ENCODE measurements at regions not wholly inside any gene's neighbourhood (a gene's known extent, or its start where the extent isn't known, plus 50 kb on each side); places are given as distances from the start of the nearest gene placed in this dataset.

DNA sequence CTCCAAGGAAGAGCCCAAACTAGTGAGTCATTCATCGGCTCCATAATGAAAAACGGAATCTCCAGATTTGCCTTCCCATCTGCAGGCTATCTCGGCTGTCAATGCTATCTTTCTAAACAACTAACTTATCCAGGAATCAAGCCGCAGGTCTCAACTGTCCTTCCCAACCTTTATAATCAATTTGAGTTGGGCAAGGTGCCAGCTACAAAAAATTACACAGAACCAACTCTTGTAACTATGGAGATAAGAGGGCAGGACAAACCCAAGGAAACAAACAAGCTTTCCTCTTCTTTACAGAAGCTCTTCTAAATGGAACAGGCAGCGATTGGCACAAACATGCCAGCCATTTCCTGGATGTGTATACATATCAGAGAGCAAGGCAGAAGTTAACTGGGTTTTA is 61.2 kb upstream of the RAI2 start:
- Histone ChIP-seq H2AFZ (ENCODE audit: low read length) (no peak overlapping the region), H3K9me2 (replicated peaks; ENCODE audit: low read length) (no peaks in the 10 kb centered on the region), H3K79me2 (ENCODE audit: low read length) (no peaks in the 10 kb centered on the region), H3K27me3 (ENCODE audit: low read length) (no peaks in the 10 kb centered on the region), H3K4me1 (ENCODE audit: insufficient read depth, low read length) (no peaks in the 10 kb centered on the region), H3K4me3 (ENCODE audit: low read length) (no peak overlapping the region), H3K36me3 (ENCODE audit: low read depth, low read length) (no peaks in the 10 kb centered on the region), H3K27ac (ENCODE audit: low read length) (no peak overlapping the region), H3F3A (ENCODE audit: low read length, unreplicated experiment) (no peaks in the 10 kb centered on the region), H4K20me1 (ENCODE audit: low read length) (no peaks in the 10 kb centered on the region), H3K9ac (ENCODE audit: low read length) (no peak overlapping the region), H3K4me2 (ENCODE audit: low read length) (no peak overlapping the region), H3K9me3 (ENCODE audit: low read length) (no peaks in the 10 kb centered on the region)
- POLR2A ChIA-PET (ENCODE audit: unreplicated experiment), result no interaction called here
- DNase-seq (no peak), ATAC-seq (no peak)
- CTCF ChIA-PET, result no interaction called here
- intact Hi-C loops (cut with micrococcal nuclease), result no loop called here
- TF ChIP-seq EZH2 (IDR thresholded peaks at IDR 0.05; ENCODE audit: low read length, unreplicated experiment) (no peak), EZH2phosphoT487 (IDR thresholded peaks at IDR 0.05; ENCODE audit: borderline replicate concordance, low read length) (no peak)
- TF ChIP-seq, protein P1, sequence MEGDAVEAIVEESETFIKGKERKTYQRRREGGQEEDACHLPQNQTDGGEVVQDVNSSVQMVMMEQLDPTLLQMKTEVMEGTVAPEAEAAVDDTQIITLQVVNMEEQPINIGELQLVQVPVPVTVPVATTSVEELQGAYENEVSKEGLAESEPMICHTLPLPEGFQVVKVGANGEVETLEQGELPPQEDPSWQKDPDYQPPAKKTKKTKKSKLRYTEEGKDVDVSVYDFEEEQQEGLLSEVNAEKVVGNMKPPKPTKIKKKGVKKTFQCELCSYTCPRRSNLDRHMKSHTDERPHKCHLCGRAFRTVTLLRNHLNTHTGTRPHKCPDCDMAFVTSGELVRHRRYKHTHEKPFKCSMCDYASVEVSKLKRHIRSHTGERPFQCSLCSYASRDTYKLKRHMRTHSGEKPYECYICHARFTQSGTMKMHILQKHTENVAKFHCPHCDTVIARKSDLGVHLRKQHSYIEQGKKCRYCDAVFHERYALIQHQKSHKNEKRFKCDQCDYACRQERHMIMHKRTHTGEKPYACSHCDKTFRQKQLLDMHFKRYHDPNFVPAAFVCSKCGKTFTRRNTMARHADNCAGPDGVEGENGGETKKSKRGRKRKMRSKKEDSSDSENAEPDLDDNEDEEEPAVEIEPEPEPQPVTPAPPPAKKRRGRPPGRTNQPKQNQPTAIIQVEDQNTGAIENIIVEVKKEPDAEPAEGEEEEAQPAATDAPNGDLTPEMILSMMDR (conservative IDR thresholded peaks at IDR 0.05; ENCODE audit: low read depth, low read length), result no peak
- no TSS peak for BruUV-seq (replicated peaks)

GRCh38 chrX:17919896-17920446 is 58.9 kb upstream of the RAI2 start:
- POLR2A ChIA-PET (ENCODE audit: unreplicated experiment), result no interaction called here

GRCh38 chrX:17917945-17918577 is 57.0 kb upstream of the RAI2 start:
- H2AFZ ChIP-seq (ENCODE audit: low read length), result no peak overlapping the region
- no peaks in the 10 kb centered on the region for H3K79me2 ChIP-seq (ENCODE audit: low read length)
- TF ChIP-seq EZH2phosphoT487 (IDR thresholded peaks at IDR 0.05; ENCODE audit: borderline replicate concordance, low read length), result no peak
- TF ChIP-seq, protein P1 (conservative IDR thresholded peaks at IDR 0.05; ENCODE audit: low read depth, low read length), result no peak
- no peak for TF ChIP-seq EZH2 (IDR thresholded peaks at IDR 0.05; ENCODE audit: low read length, unreplicated experiment)
- H3K4me3 ChIP-seq (ENCODE audit: low read length), result no peak overlapping the region
- no peaks in the 10 kb centered on the region for H3K36me3 ChIP-seq (ENCODE audit: low read depth, low read length)
- ChIA-PET POLR2A (ENCODE audit: unreplicated experiment) (no interaction called here), CTCF (no interaction called here)
- ATAC-seq (no peak), DNase-seq (no peak)
- no peak overlapping the region for H3K4me2 ChIP-seq (ENCODE audit: low read length)
- H3K9ac ChIP-seq (ENCODE audit: low read length), result no peak overlapping the region
- no peaks in the 10 kb centered on the region for H3K27me3 ChIP-seq (ENCODE audit: low read length)
- H3K9me3 ChIP-seq (ENCODE audit: low read length), result no peaks in the 10 kb centered on the region
- no peaks in the 10 kb centered on the region for H3K4me1 ChIP-seq (ENCODE audit: insufficient read depth, low read length)
- intact Hi-C loops (cut with micrococcal nuclease), result no loop called here
- H3K27ac ChIP-seq (ENCODE audit: low read length), result no peak overlapping the region
- no peaks in the 10 kb centered on the region for H3F3A ChIP-seq (ENCODE audit: low read length, unreplicated experiment)
- no TSS peak for BruUV-seq (replicated peaks)
- no peaks in the 10 kb centered on the region for H3K9me2 ChIP-seq (replicated peaks; ENCODE audit: low read length)
- no peaks in the 10 kb centered on the region for H4K20me1 ChIP-seq (ENCODE audit: low read length)

More at GRCh38 chrX:17919896-17920446, 58.9 kb upstream of the RAI2 start:
- Histone ChIP-seq H3K9ac (ENCODE audit: low read length) (no peak overlapping the region), H4K20me1 (ENCODE audit: low read length) (no peaks in the 10 kb centered on the region), H3K9me2 (replicated peaks; ENCODE audit: low read length) (no peaks in the 10 kb centered on the region), H3K4me2 (ENCODE audit: low read length) (no peak overlapping the region), H3K79me2 (ENCODE audit: low read length) (no peaks in the 10 kb centered on the region), H3K9me3 (ENCODE audit: low read length) (no peaks in the 10 kb centered on the region), H3K27ac (ENCODE audit: low read length) (no peak overlapping the region), H3F3A (ENCODE audit: low read length, unreplicated experiment) (no peaks in the 10 kb centered on the region), H3K27me3 (ENCODE audit: low read length) (no peaks in the 10 kb centered on the region), H2AFZ (ENCODE audit: low read length) (no peak overlapping the region), H3K4me3 (ENCODE audit: low read length) (no peak overlapping the region), H3K4me1 (ENCODE audit: insufficient read depth, low read length) (no peaks in the 10 kb centered on the region), H3K36me3 (ENCODE audit: low read depth, low read length) (no peaks in the 10 kb centered on the region)
- DNase-seq (no peak), ATAC-seq (no peak)
- CTCF ChIA-PET, result no interaction called here
- no TSS peak for BruUV-seq (replicated peaks)
- TF ChIP-seq EZH2phosphoT487 (IDR thresholded peaks at IDR 0.05; ENCODE audit: borderline replicate concordance, low read length), result no peak
- intact Hi-C loops (cut with micrococcal nuclease), result no loop called here

Measured in PC-3 (cell line).